WTC11 (cell line): ENCODE measurements at regions not wholly inside any gene's neighbourhood (a gene's known extent, or its start where the extent isn't known, plus 50 kb on each side); places are given as distances from the start of the nearest gene placed in this dataset.

Experiments used
- ATAC-seq: fragments of 200-7000 bp; cut with Tn5 transposase; 2 replicates; pipeline ENCODE4 v1.10.0; 2021; ENCODE audit warnings: mild to moderate bottlenecking, moderate library complexity
- CTCF ChIA-PET: fragments of 300-600 bp; sonication (Branson Sonifier 250); formaldehyde crosslinking; loops from one replicate; lab custom pipeline; 2021; ENCODE audit warnings: antibody characterized with exemption; lab: Charles Lee
- POLR2A ChIA-PET: fragments of 350-600 bp; sonication (Branson Sonifier 250); formaldehyde crosslinking; loops from one replicate; lab custom pipeline; 2021; ENCODE audit warnings: antibody characterized with exemption; lab: Charles Lee
- DNase-seq: peaks from one replicate; pipeline ENCODE4 v3.0.0; 2021; ENCODE audit warnings: low spot score
- H3K27ac Mint-ChIP-seq: 2 replicates; pipeline ENCODE4 v1.8.0; 2021; ENCODE audit warnings: mixed read lengths
- H3K27me3 Mint-ChIP-seq: 2 replicates; pipeline ENCODE4 v1.8.0; 2021; ENCODE audit warnings: low read depth, mild to moderate bottlenecking, moderate library complexity, mixed read lengths
- H3K36me3 Mint-ChIP-seq: 2 replicates; pipeline ENCODE4 v1.8.0; 2021; ENCODE audit warnings: mixed read lengths
- H3K4me1 Mint-ChIP-seq: 2 replicates; pipeline ENCODE4 v1.8.0; 2022; ENCODE audit warnings: mixed read lengths
- H3K4me3 Mint-ChIP-seq: 2 replicates; pipeline ENCODE4 v1.8.0; 2021; ENCODE audit warnings: mild to moderate bottlenecking, moderate library complexity, mixed read lengths
- H3K9me3 Mint-ChIP-seq: 2 replicates; pipeline ENCODE4 v1.8.0; 2021; ENCODE audit warnings: mixed read lengths
- EMX1 ChIP-seq: fragments of 250-450 bp; sonication (Bioruptor Pico); IDR thresholded peaks from 2 replicates; pipeline ENCODE4 v1.8.0; 2021; ENCODE audit warnings: mild to moderate bottlenecking
- ESRRA ChIP-seq: sonication (generic); formaldehyde crosslinking; IDR thresholded peaks from 2 replicates; pipeline ENCODE4 v1.8.1; 2022; ENCODE audit warnings: mild to moderate bottlenecking, missing genetic modification reagents, borderline replicate concordance
- ETV6 ChIP-seq: sonication (generic); formaldehyde crosslinking; IDR thresholded peaks from 2 replicates; pipeline ENCODE4 v1.8.1; 2022; ENCODE audit warnings: mild to moderate bottlenecking, missing genetic modification reagents
- FOXJ3 ChIP-seq: sonication (generic); formaldehyde crosslinking; IDR thresholded peaks from 2 replicates; pipeline ENCODE4 v1.9.0; 2021; ENCODE audit warnings: missing genetic modification reagents, mild to moderate bottlenecking, borderline replicate concordance
- NR3C1 ChIP-seq: sonication (generic); formaldehyde crosslinking; conservative IDR thresholded peaks from 2 replicates; pipeline ENCODE4 v1.8.1; 2023; ENCODE audit warnings: low read depth, mild to moderate bottlenecking, missing genetic modification reagents
- OVOL2 ChIP-seq: fragments of 250-450 bp; sonication (Bioruptor Pico); IDR thresholded peaks from 2 replicates; pipeline ENCODE4 v1.9.0; 2021; ENCODE audit warnings: mild to moderate bottlenecking, borderline replicate concordance
- PRRX2 ChIP-seq: fragments of 250-450 bp; sonication (Bioruptor Pico); IDR thresholded peaks from 2 replicates; pipeline ENCODE4 v1.8.0; 2021; ENCODE audit warnings: mild to moderate bottlenecking
- ZNF121 ChIP-seq: sonication (generic); formaldehyde crosslinking; IDR thresholded peaks from 2 replicates; pipeline ENCODE4 v1.8.0; 2023; ENCODE audit warnings: missing genetic modification reagents
- ZNF232 ChIP-seq: sonication (generic); formaldehyde crosslinking; IDR thresholded peaks from 2 replicates; pipeline ENCODE4 v1.8.0; 2022; ENCODE audit warnings: mild to moderate bottlenecking, missing genetic modification reagents
- ZNF396 ChIP-seq: fragments of 250-450 bp; sonication (Bioruptor Pico); IDR thresholded peaks from 2 replicates; pipeline ENCODE4 v1.8.0; 2021; ENCODE audit warnings: mild to moderate bottlenecking, moderate library complexity, borderline replicate concordance
- ZNF416 ChIP-seq: fragments of 250-450 bp; sonication (Bioruptor Pico); IDR thresholded peaks from 2 replicates; pipeline ENCODE4 v1.9.0; 2021; ENCODE audit warnings: mild to moderate bottlenecking, inconsistent platforms
- ZNF671 ChIP-seq: fragments of 250-450 bp; sonication (Bioruptor Pico); IDR thresholded peaks from 2 replicates; pipeline ENCODE4 v1.8.0; 2021; ENCODE audit warnings: mild to moderate bottlenecking
- TF ChIP-seq, protein P1 (sequence below): sonication (generic); formaldehyde crosslinking; IDR thresholded peaks from 2 replicates; pipeline ENCODE4 v1.8.1; 2022; ENCODE audit warnings: mild to moderate bottlenecking, missing genetic modification reagents, moderate library complexity, borderline replicate concordance
- TF ChIP-seq, protein P2 (sequence below): sonication (generic); formaldehyde crosslinking; IDR thresholded peaks from 2 replicates; pipeline ENCODE4 v1.8.1; 2023; ENCODE audit warnings: mild to moderate bottlenecking, missing genetic modification reagents, moderate library complexity
- TF ChIP-seq, protein P3 (sequence below): sonication (generic); formaldehyde crosslinking; IDR thresholded peaks from 2 replicates; pipeline ENCODE4 v1.8.1; 2023; ENCODE audit warnings: mild to moderate bottlenecking, missing genetic modification reagents
- TF ChIP-seq, protein P4 (sequence below): sonication (generic); formaldehyde crosslinking; IDR thresholded peaks from 2 replicates; pipeline ENCODE4 v1.8.0; 2023; ENCODE audit warnings: missing genetic modification reagents, mild to moderate bottlenecking, borderline replicate concordance
- TF ChIP-seq, protein P5 (sequence below): sonication (generic); formaldehyde crosslinking; IDR thresholded peaks from 2 replicates; pipeline ENCODE4 v1.8.0; 2022; ENCODE audit warnings: missing genetic modification reagents
- TF ChIP-seq, protein P6 (sequence below): fragments of 200-600 bp; IDR thresholded peaks from 2 replicates; pipeline ENCODE4 v1.8.0; 2022; ENCODE audit warnings: antibody characterized with exemption
- TF ChIP-seq, protein P7 (sequence below): sonication (generic); formaldehyde crosslinking; IDR thresholded peaks from 2 replicates; pipeline ENCODE4 v1.8.0; 2022; ENCODE audit warnings: mild to moderate bottlenecking, missing genetic modification reagents

DNA sequence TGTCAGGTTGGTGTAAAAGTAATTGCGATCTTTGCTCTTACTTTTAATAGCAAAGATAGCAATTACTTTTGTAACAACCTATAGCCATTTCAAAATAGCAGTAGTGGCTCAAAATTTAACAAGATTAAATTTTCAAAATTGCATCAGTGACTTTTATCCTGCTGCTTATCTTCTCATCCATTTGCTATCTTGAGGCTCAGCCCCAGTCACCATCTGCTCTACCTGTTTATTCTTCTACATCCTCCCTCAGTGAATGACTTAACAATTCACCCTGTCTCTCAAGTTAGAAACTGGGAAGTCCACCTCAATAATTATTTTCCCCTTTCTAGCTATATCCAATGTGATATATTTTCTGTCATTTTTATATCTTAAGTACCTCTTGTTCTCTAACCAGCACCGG, 148.6 kb upstream of the ZNF804A start (continued):
- TF ChIP-seq, protein P1, sequence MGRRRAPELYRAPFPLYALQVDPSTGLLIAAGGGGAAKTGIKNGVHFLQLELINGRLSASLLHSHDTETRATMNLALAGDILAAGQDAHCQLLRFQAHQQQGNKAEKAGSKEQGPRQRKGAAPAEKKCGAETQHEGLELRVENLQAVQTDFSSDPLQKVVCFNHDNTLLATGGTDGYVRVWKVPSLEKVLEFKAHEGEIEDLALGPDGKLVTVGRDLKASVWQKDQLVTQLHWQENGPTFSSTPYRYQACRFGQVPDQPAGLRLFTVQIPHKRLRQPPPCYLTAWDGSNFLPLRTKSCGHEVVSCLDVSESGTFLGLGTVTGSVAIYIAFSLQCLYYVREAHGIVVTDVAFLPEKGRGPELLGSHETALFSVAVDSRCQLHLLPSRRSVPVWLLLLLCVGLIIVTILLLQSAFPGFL (CRISPR knock-in tag) = no peak

DNA sequence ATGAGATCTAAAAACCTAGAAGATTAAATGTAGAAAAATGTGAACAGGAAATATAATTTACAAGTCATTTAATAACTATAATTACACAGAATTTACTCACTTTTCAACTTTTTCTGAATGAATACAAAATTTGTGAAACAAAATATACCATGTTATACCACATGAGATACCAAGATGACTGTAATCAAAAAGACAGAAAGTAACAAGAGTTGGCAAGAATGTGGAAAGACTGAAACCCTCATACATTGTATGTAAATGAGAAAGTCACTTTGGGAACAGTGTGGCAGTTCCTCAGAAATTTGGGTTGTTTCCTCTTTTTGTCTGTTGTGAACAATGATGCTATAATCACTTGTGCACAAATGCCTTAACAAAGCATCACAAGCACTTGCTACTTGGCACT, 145.4 kb upstream of the ZNF804A start:
- no peaks in the 10 kb centered on the region for H3K36me3 Mint-ChIP-seq
- ChIA-PET POLR2A (no interaction called here), CTCF (no interaction called here)
- H3K4me3 Mint-ChIP-seq = no peak overlapping the region
- DNase-seq (no peak), ATAC-seq (no peak)
- H3K9me3 Mint-ChIP-seq = no peaks in the 10 kb centered on the region
- H3K27me3 Mint-ChIP-seq = no peaks in the 10 kb centered on the region
- no peak overlapping the region for H3K27ac Mint-ChIP-seq
- TF ChIP-seq ZNF396 (CRISPR knock-in tag) (no peak), FOXJ3 (CRISPR knock-in tag) (no peak), EMX1 (CRISPR knock-in tag) (no peak), ESRRA (CRISPR knock-in tag) (no peak), ZNF121 (CRISPR knock-in tag) (no peak), ETV6 (CRISPR knock-in tag) (no peak), NR3C1 (no peak), OVOL2 (CRISPR knock-in tag) (no peak), ZNF232 (CRISPR knock-in tag) (no peak), PRRX2 (CRISPR knock-in tag) (no peak), ZNF416 (CRISPR knock-in tag) (no peak), ZNF671 (no peak)
- TF ChIP-seq, protein P2, sequence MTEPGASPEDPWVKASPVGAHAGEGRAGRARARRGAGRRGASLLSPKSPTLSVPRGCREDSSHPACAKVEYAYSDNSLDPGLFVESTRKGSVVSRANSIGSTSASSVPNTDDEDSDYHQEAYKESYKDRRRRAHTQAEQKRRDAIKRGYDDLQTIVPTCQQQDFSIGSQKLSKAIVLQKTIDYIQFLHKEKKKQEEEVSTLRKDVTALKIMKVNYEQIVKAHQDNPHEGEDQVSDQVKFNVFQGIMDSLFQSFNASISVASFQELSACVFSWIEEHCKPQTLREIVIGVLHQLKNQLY (CRISPR knock-in tag) = no peak
- TF ChIP-seq, protein P3, sequence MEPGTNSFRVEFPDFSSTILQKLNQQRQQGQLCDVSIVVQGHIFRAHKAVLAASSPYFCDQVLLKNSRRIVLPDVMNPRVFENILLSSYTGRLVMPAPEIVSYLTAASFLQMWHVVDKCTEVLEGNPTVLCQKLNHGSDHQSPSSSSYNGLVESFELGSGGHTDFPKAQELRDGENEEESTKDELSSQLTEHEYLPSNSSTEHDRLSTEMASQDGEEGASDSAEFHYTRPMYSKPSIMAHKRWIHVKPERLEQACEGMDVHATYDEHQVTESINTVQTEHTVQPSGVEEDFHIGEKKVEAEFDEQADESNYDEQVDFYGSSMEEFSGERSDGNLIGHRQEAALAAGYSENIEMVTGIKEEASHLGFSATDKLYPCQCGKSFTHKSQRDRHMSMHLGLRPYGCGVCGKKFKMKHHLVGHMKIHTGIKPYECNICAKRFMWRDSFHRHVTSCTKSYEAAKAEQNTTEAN (CRISPR knock-in tag) = no peak
- TF ChIP-seq, protein P4, sequence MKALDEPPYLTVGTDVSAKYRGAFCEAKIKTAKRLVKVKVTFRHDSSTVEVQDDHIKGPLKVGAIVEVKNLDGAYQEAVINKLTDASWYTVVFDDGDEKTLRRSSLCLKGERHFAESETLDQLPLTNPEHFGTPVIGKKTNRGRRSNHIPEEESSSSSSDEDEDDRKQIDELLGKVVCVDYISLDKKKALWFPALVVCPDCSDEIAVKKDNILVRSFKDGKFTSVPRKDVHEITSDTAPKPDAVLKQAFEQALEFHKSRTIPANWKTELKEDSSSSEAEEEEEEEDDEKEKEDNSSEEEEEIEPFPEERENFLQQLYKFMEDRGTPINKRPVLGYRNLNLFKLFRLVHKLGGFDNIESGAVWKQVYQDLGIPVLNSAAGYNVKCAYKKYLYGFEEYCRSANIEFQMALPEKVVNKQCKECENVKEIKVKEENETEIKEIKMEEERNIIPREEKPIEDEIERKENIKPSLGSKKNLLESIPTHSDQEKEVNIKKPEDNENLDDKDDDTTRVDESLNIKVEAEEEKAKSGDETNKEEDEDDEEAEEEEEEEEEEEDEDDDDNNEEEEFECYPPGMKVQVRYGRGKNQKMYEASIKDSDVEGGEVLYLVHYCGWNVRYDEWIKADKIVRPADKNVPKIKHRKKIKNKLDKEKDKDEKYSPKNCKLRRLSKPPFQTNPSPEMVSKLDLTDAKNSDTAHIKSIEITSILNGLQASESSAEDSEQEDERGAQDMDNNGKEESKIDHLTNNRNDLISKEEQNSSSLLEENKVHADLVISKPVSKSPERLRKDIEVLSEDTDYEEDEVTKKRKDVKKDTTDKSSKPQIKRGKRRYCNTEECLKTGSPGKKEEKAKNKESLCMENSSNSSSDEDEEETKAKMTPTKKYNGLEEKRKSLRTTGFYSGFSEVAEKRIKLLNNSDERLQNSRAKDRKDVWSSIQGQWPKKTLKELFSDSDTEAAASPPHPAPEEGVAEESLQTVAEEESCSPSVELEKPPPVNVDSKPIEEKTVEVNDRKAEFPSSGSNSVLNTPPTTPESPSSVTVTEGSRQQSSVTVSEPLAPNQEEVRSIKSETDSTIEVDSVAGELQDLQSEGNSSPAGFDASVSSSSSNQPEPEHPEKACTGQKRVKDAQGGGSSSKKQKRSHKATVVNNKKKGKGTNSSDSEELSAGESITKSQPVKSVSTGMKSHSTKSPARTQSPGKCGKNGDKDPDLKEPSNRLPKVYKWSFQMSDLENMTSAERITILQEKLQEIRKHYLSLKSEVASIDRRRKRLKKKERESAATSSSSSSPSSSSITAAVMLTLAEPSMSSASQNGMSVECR (CRISPR knock-in tag) = no peak
- TF ChIP-seq, protein P5, sequence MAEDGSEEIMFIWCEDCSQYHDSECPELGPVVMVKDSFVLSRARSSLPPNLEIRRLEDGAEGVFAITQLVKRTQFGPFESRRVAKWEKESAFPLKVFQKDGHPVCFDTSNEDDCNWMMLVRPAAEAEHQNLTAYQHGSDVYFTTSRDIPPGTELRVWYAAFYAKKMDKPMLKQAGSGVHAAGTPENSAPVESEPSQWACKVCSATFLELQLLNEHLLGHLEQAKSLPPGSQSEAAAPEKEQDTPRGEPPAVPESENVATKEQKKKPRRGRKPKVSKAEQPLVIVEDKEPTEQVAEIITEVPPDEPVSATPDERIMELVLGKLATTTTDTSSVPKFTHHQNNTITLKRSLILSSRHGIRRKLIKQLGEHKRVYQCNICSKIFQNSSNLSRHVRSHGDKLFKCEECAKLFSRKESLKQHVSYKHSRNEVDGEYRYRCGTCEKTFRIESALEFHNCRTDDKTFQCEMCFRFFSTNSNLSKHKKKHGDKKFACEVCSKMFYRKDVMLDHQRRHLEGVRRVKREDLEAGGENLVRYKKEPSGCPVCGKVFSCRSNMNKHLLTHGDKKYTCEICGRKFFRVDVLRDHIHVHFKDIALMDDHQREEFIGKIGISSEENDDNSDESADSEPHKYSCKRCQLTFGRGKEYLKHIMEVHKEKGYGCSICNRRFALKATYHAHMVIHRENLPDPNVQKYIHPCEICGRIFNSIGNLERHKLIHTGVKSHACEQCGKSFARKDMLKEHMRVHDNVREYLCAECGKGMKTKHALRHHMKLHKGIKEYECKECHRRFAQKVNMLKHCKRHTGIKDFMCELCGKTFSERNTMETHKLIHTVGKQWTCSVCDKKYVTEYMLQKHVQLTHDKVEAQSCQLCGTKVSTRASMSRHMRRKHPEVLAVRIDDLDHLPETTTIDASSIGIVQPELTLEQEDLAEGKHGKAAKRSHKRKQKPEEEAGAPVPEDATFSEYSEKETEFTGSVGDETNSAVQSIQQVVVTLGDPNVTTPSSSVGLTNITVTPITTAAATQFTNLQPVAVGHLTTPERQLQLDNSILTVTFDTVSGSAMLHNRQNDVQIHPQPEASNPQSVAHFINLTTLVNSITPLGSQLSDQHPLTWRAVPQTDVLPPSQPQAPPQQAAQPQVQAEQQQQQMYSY = no peak
- TF ChIP-seq, protein P6, sequence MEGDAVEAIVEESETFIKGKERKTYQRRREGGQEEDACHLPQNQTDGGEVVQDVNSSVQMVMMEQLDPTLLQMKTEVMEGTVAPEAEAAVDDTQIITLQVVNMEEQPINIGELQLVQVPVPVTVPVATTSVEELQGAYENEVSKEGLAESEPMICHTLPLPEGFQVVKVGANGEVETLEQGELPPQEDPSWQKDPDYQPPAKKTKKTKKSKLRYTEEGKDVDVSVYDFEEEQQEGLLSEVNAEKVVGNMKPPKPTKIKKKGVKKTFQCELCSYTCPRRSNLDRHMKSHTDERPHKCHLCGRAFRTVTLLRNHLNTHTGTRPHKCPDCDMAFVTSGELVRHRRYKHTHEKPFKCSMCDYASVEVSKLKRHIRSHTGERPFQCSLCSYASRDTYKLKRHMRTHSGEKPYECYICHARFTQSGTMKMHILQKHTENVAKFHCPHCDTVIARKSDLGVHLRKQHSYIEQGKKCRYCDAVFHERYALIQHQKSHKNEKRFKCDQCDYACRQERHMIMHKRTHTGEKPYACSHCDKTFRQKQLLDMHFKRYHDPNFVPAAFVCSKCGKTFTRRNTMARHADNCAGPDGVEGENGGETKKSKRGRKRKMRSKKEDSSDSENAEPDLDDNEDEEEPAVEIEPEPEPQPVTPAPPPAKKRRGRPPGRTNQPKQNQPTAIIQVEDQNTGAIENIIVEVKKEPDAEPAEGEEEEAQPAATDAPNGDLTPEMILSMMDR = no peak
- TF ChIP-seq, protein P7, sequence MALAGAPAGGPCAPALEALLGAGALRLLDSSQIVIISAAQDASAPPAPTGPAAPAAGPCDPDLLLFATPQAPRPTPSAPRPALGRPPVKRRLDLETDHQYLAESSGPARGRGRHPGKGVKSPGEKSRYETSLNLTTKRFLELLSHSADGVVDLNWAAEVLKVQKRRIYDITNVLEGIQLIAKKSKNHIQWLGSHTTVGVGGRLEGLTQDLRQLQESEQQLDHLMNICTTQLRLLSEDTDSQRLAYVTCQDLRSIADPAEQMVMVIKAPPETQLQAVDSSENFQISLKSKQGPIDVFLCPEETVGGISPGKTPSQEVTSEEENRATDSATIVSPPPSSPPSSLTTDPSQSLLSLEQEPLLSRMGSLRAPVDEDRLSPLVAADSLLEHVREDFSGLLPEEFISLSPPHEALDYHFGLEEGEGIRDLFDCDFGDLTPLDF (CRISPR knock-in tag) = no peak
- H3K4me1 Mint-ChIP-seq = no peaks in the 10 kb centered on the region
